Peyer's patch (tissue), 4 donors: ENCODE measurements at regions not wholly inside any gene's neighbourhood (a gene's known extent, or its start where the extent isn't known, plus 50 kb on each side); places are given as distances from the start of the nearest gene placed in this dataset.
"Not testable (repeated sequence)": the region's sequence is repeated elsewhere in the genome, so short reads cannot be mapped to it uniquely, and the experiment has no call there.

ENCODE experiments used
- POLR2A ChIP-seq, 2 donors: fragments of 450-650 bp; IDR thresholded peaks; one replicate each; pipeline ENCODE4 v1.5.1; 2017; ENCODE audit warnings: antibody characterized with exemption in 2 of 2, mild to moderate bottlenecking in 2 of 2, moderate library complexity in 2 of 2
- TF ChIP-seq, protein P1 (sequence below), 6 experiments: fragments of 450-650 bp in 4 of 6; fragments of 200-600 bp in 2 of 6; sonication (generic) in 1 of 6; IDR thresholded peaks; one replicate each; pipeline ENCODE4 v1.5.1; 2017 to 2019; ENCODE audit warnings: antibody characterized with exemption in 6 of 6, mild to moderate bottlenecking in 3 of 6, moderate library complexity in 1 of 6

GRCh38 chr16:88142056-88142935 is 191.1 kb downstream of the BANP start:
- TF ChIP-seq, protein P1, sequence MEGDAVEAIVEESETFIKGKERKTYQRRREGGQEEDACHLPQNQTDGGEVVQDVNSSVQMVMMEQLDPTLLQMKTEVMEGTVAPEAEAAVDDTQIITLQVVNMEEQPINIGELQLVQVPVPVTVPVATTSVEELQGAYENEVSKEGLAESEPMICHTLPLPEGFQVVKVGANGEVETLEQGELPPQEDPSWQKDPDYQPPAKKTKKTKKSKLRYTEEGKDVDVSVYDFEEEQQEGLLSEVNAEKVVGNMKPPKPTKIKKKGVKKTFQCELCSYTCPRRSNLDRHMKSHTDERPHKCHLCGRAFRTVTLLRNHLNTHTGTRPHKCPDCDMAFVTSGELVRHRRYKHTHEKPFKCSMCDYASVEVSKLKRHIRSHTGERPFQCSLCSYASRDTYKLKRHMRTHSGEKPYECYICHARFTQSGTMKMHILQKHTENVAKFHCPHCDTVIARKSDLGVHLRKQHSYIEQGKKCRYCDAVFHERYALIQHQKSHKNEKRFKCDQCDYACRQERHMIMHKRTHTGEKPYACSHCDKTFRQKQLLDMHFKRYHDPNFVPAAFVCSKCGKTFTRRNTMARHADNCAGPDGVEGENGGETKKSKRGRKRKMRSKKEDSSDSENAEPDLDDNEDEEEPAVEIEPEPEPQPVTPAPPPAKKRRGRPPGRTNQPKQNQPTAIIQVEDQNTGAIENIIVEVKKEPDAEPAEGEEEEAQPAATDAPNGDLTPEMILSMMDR (IDR thresholded peaks at IDR 0.05) = not testable (repeated sequence)
- TF ChIP-seq POLR2A (IDR thresholded peaks at IDR 0.05) = not testable (repeated sequence)
